Stomach smooth muscle (tissue), 2 donors: ENCODE measurements at regions not wholly inside any gene's neighbourhood (a gene's known extent, or its start where the extent isn't known, plus 50 kb on each side); places are given as distances from the start of the nearest gene placed in this dataset.
"Not testable (repeated sequence)": the region's sequence is repeated elsewhere in the genome, so short reads cannot be mapped to it uniquely, and the experiment has no call there.

Experiments used
- H3K27ac ChIP-seq: one replicate; pipeline ENCODE4 v1.7.0; 2013; ENCODE audit warnings: mild to moderate bottlenecking, low read length, inconsistent platforms
- H3K27me3 ChIP-seq, 2 donors: one replicate each; pipeline ENCODE4 v1.7.0; 2013; ENCODE audit warnings: low read length in 2 of 2; ENCODE audit not compliant: insufficient read depth in 2 of 2, control insufficient read depth in 1 of 2
- H3K36me3 ChIP-seq, 2 donors: one replicate each; pipeline ENCODE4 v1.7.0; 2013; ENCODE audit warnings: low read length in 2 of 2; ENCODE audit not compliant: control insufficient read depth in 2 of 2, insufficient read depth in 2 of 2
- H3K4me1 ChIP-seq: one replicate; pipeline ENCODE4 v1.7.0; 2013; ENCODE audit warnings: low read length; ENCODE audit not compliant: control insufficient read depth, insufficient read depth
- H3K4me3 ChIP-seq, 2 donors: one replicate each; pipeline ENCODE4 v1.7.0; 2013; ENCODE audit warnings: low read length in 2 of 2
- H3K9ac ChIP-seq, 2 donors: one replicate each; pipeline ENCODE4 v1.7.0; 2013; ENCODE audit warnings: low read length in 2 of 2, mild to moderate bottlenecking in 1 of 2
- H3K9me3 ChIP-seq, 2 donors: one replicate each; pipeline ENCODE4 v1.7.0; 2013; ENCODE audit warnings: low read length in 2 of 2; ENCODE audit not compliant: control insufficient read depth in 2 of 2
- donor health status: healthy.
- donor health status: Pancreatic carcinoma.

- Histone ChIP-seq H3K4me3 (no peak overlapping the region), H3K9ac (no peak overlapping the region), H3K9me3 (no peaks in the 10 kb centered on the region), H3K4me1 (no peaks in the 10 kb centered on the region), H3K27ac (no peak overlapping the region), H3K27me3 (no peaks in the 10 kb centered on the region), H3K36me3 (no peaks in the 10 kb centered on the region)
These were observed 76.5 kb upstream of the DHRS4 start for GRCh38 chr14:23877111-23877510.

GRCh38 chr14:23877538-23878180 lies 75.9 kb upstream of the DHRS4 start:
- no peaks in the 10 kb centered on the region for H3K9me3 ChIP-seq
- no peak overlapping the region for H3K4me3 ChIP-seq
- H3K27ac ChIP-seq: no peak overlapping the region
- H3K9ac ChIP-seq: no peak overlapping the region
- H3K4me1 ChIP-seq: no peaks in the 10 kb centered on the region
- H3K36me3 ChIP-seq: no peaks in the 10 kb centered on the region
- H3K27me3 ChIP-seq: no peaks in the 10 kb centered on the region

GRCh38 chr14:23881282-23881681 lies 72.3 kb upstream of the DHRS4 start:
- H3K27ac ChIP-seq: no peak overlapping the region
- no peaks in the 10 kb centered on the region for H3K27me3 ChIP-seq
- no peaks in the 10 kb centered on the region for H3K36me3 ChIP-seq
- H3K4me3 ChIP-seq: no peak overlapping the region
- no peaks in the 10 kb centered on the region for H3K4me1 ChIP-seq
- no peak overlapping the region for H3K9ac ChIP-seq
- no peaks in the 10 kb centered on the region for H3K9me3 ChIP-seq

GRCh38 chr14:23883684-23884540 lies 69.7 kb upstream of the DHRS4 start:
- H3K27me3 ChIP-seq: no peaks in the 10 kb centered on the region
- no peaks in the 10 kb centered on the region for H3K4me1 ChIP-seq
- no peaks in the 10 kb centered on the region for H3K36me3 ChIP-seq
- H3K27ac ChIP-seq: no peak overlapping the region
- no peak overlapping the region for H3K4me3 ChIP-seq
- H3K9me3 ChIP-seq: peaks cover 0 to 3% of the 10 kb centered on the region in 2 donors
- no peak overlapping the region for H3K9ac ChIP-seq

GRCh38 chr14:23884541-23884904 lies 69.0 kb upstream of the DHRS4 start:
- H3K4me3 ChIP-seq: no peak overlapping the region
- no peaks in the 10 kb centered on the region for H3K4me1 ChIP-seq
- no peaks in the 10 kb centered on the region for H3K27me3 ChIP-seq
- no peak overlapping the region for H3K27ac ChIP-seq
- H3K9me3 ChIP-seq: peaks cover 0 to 6% of the 10 kb centered on the region in 2 donors
- no peaks in the 10 kb centered on the region for H3K36me3 ChIP-seq
- no peak overlapping the region for H3K9ac ChIP-seq

- peaks cover 0 to 8% of the 10 kb centered on the region in 2 donors for H3K9me3 ChIP-seq
- no peak overlapping the region for H3K4me3 ChIP-seq
- H3K27ac ChIP-seq: no peak overlapping the region
- no peaks in the 10 kb centered on the region for H3K36me3 ChIP-seq
- no peaks in the 10 kb centered on the region for H3K27me3 ChIP-seq
- no peak overlapping the region for H3K9ac ChIP-seq
- H3K4me1 ChIP-seq: no peaks in the 10 kb centered on the region
These were observed 66.0 kb upstream of the DHRS4 start for GRCh38 chr14:23887536-23887935.

GRCh38 chr14:23891717-23892116 lies 61.9 kb upstream of the DHRS4 start:
- H3K36me3 ChIP-seq, H3K27ac ChIP-seq, H3K9ac ChIP-seq, H3K4me3 ChIP-seq, H3K4me1 ChIP-seq, H3K9me3 ChIP-seq, H3K27me3 ChIP-seq: not testable (repeated sequence)

- not testable (repeated sequence) for H3K9ac ChIP-seq, H3K4me3 ChIP-seq, H3K4me1 ChIP-seq, H3K36me3 ChIP-seq, H3K27me3 ChIP-seq, H3K27ac ChIP-seq, H3K9me3 ChIP-seq
These were observed 61.3 kb upstream of the DHRS4 start for GRCh38 chr14:23892289-23892688.

- Histone ChIP-seq H3K4me1 (no peaks in the 10 kb centered on the region), H3K9ac (no peak overlapping the region), H3K27me3 (no peaks in the 10 kb centered on the region), H3K27ac (no peak overlapping the region), H3K9me3 (peaks cover 0 to 2% of the 10 kb centered on the region in 2 donors), H3K4me3 (no peak overlapping the region), H3K36me3 (no peaks in the 10 kb centered on the region)
These were observed 59.1 kb upstream of the DHRS4 start for GRCh38 chr14:23894362-23895052.

GRCh38 chr14:23895053-23895419 lies 58.5 kb upstream of the DHRS4 start:
- Histone ChIP-seq H3K9ac (no peak overlapping the region), H3K4me3 (no peak overlapping the region), H3K9me3 (no peaks in the 10 kb centered on the region), H3K27me3 (no peaks in the 10 kb centered on the region), H3K4me1 (no peaks in the 10 kb centered on the region), H3K27ac (no peak overlapping the region), H3K36me3 (no peaks in the 10 kb centered on the region)

GRCh38 chr14:23895480-23895879 lies 58.1 kb upstream of the DHRS4 start:
- no peak overlapping the region for H3K4me3 ChIP-seq
- H3K27me3 ChIP-seq: no peaks in the 10 kb centered on the region
- H3K9me3 ChIP-seq: no peaks in the 10 kb centered on the region
- H3K36me3 ChIP-seq: no peaks in the 10 kb centered on the region
- no peaks in the 10 kb centered on the region for H3K4me1 ChIP-seq
- H3K27ac ChIP-seq: no peak overlapping the region
- no peak overlapping the region for H3K9ac ChIP-seq
